ENCODE measurements at regions not wholly inside any gene's neighbourhood (a gene's known extent, or its start where the extent isn't known, plus 50 kb on each side); places are given as distances from the start of the nearest gene placed in this dataset.
A peak's percentile ranks its signal among the peaks of the same experiment; 100 is the strongest.
"Not testable (repeated sequence)": the region's sequence is repeated elsewhere in the genome, so short reads cannot be mapped to it uniquely, and the experiment has no call there.

- not testable (repeated sequence) for DNase-seq (ENCODE audit: extremely low read depth in 1 of 2, low read depth in 1 of 2)
Observed at GRCh38 chr10:47711428-47711827, 52.0 kb downstream of the SYT15B start.

- not testable (repeated sequence) for DNase-seq (ENCODE audit: extremely low read depth in 1 of 2, low read depth in 1 of 2)
Observed at GRCh38 chr10:47710443-47710842, 52.9 kb downstream of the SYT15B start.

- DNase-seq (ENCODE audit: extremely low read depth in 1 of 2, low read depth in 1 of 2), result peak; percentile 22 to 50
Observed at GRCh38 chr10:47705698-47706414, 57.5 kb downstream of the SYT15B start.

- DNase-seq (ENCODE audit: extremely low read depth in 1 of 2, low read depth in 1 of 2), result not testable (repeated sequence)
Observed at GRCh38 chr10:47701285-47701684, 62.1 kb downstream of the SYT15B start.

GRCh38 chr10:47699854-47700253 lies 63.5 kb downstream of the SYT15B start:
- DNase-seq (ENCODE audit: extremely low read depth in 1 of 2, low read depth in 1 of 2), result not testable (repeated sequence)

- DNase-seq (ENCODE audit: extremely low read depth in 1 of 2, low read depth in 1 of 2), result not testable (repeated sequence)
Observed at GRCh38 chr10:47696170-47696569, 67.2 kb downstream of the SYT15B start.

- DNase-seq (ENCODE audit: extremely low read depth in 1 of 2, low read depth in 1 of 2), result not testable (repeated sequence)
Observed at GRCh38 chr10:47695149-47695548, 68.2 kb downstream of the SYT15B start.

GRCh38 chr10:47690304-47690703 lies 73.1 kb downstream of the SYT15B start:
- DNase-seq (ENCODE audit: extremely low read depth in 1 of 2, low read depth in 1 of 2), result not testable (repeated sequence)

GRCh38 chr10:47683826-47684475 lies 79.4 kb downstream of the SYT15B start:
- DNase-seq (ENCODE audit: extremely low read depth in 1 of 2, low read depth in 1 of 2), result not testable (repeated sequence)

- not testable (repeated sequence) for DNase-seq (ENCODE audit: extremely low read depth in 1 of 2, low read depth in 1 of 2)
Observed at GRCh38 chr10:47681638-47681990, 81.8 kb downstream of the SYT15B start.

GRCh38 chr10:47680848-47681637 lies 82.3 kb downstream of the SYT15B start:
- DNase-seq (ENCODE audit: extremely low read depth in 1 of 2, low read depth in 1 of 2), result not testable (repeated sequence)

- DNase-seq (ENCODE audit: extremely low read depth in 1 of 2, low read depth in 1 of 2), result not testable (repeated sequence)
Observed at GRCh38 chr10:47676102-47676501, 87.3 kb downstream of the SYT15B start.

GRCh38 chr10:47675577-47675976 lies 87.8 kb downstream of the SYT15B start:
- DNase-seq (ENCODE audit: extremely low read depth in 1 of 2, low read depth in 1 of 2), result not testable (repeated sequence)

GRCh38 chr10:47673128-47673527 lies 90.3 kb downstream of the SYT15B start:
- not testable (repeated sequence) for DNase-seq (ENCODE audit: extremely low read depth in 1 of 2, low read depth in 1 of 2)

GRCh38 chr10:47670857-47671256 lies 92.5 kb downstream of the SYT15B start:
- not testable (repeated sequence) for DNase-seq (ENCODE audit: extremely low read depth in 1 of 2, low read depth in 1 of 2)

- DNase-seq (ENCODE audit: extremely low read depth in 1 of 2, low read depth in 1 of 2), result not testable (repeated sequence)
Observed at GRCh38 chr10:47661955-47662577, 101.3 kb downstream of the SYT15B start.

- DNase-seq (ENCODE audit: extremely low read depth in 1 of 2, low read depth in 1 of 2), result not testable (repeated sequence)
Observed at GRCh38 chr10:47656732-47657131, 106.7 kb downstream of the SYT15B start.

- not testable (repeated sequence) for DNase-seq (ENCODE audit: extremely low read depth in 1 of 2, low read depth in 1 of 2)
Observed at GRCh38 chr10:47654161-47654560, 109.2 kb downstream of the SYT15B start.

GRCh38 chr10:47648594-47648993 lies 114.8 kb downstream of the SYT15B start:
- not testable (repeated sequence) for DNase-seq (ENCODE audit: extremely low read depth in 1 of 2, low read depth in 1 of 2)

GRCh38 chr10:47647523-47648101 lies 115.8 kb downstream of the SYT15B start:
- DNase-seq (ENCODE audit: extremely low read depth in 1 of 2, low read depth in 1 of 2), result not testable (repeated sequence)

All from stimulated activated CD8-positive, alpha-beta memory T cell treated with anti-CD3 and anti-CD28 coated beads, Interleukin-7, amount 100 ng/mL, for 48 hours (primary cell).